ENCODE measurements at regions not wholly inside any gene's neighbourhood (a gene's known extent, or its start where the extent isn't known, plus 50 kb on each side); places are given as distances from the start of the nearest gene placed in this dataset.
"Not testable (repeated sequence)": the region's sequence is repeated elsewhere in the genome, so short reads cannot be mapped to it uniquely, and the experiment has no call there.

DNA sequence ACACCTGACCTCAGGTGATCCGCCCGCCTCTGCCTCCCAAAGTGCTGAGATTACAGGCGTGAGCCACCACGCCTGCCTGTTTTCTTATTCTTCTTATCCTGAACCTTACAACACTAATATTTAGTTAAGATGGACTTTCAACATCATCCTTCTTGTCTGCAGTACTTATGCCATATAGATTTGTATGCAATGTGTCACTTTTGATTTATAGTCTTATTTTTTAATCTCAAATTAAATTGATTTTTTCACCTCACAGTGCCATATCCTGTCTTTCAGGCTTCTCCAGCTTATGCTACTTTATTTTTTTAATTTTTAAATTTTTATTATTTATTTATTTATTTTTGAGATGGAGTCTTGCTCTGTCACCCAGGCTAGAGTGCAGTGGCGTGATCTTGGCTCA lies 149.6 kb downstream of the TFAP2B start:
- TF ChIP-seq POLR2A (IDR thresholded peaks at IDR 0.05), result not testable (repeated sequence)
- TF ChIP-seq, protein P1, sequence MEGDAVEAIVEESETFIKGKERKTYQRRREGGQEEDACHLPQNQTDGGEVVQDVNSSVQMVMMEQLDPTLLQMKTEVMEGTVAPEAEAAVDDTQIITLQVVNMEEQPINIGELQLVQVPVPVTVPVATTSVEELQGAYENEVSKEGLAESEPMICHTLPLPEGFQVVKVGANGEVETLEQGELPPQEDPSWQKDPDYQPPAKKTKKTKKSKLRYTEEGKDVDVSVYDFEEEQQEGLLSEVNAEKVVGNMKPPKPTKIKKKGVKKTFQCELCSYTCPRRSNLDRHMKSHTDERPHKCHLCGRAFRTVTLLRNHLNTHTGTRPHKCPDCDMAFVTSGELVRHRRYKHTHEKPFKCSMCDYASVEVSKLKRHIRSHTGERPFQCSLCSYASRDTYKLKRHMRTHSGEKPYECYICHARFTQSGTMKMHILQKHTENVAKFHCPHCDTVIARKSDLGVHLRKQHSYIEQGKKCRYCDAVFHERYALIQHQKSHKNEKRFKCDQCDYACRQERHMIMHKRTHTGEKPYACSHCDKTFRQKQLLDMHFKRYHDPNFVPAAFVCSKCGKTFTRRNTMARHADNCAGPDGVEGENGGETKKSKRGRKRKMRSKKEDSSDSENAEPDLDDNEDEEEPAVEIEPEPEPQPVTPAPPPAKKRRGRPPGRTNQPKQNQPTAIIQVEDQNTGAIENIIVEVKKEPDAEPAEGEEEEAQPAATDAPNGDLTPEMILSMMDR (IDR thresholded peaks at IDR 0.05), result not testable (repeated sequence)

Measured in esophagus squamous epithelium (tissue), 4 donors.